GM21423 (cell line): ENCODE measurements at regions not wholly inside any gene's neighbourhood (a gene's known extent, or its start where the extent isn't known, plus 50 kb on each side); places are given as distances from the start of the nearest gene placed in this dataset.
"Not testable (repeated sequence)": the region's sequence is repeated elsewhere in the genome, so short reads cannot be mapped to it uniquely, and the experiment has no call there.

ENCODE experiments used
- ATAC-seq: cut with Tn5 transposase; IDR thresholded peaks from one replicate; pipeline ENCODE4 v1.9.1; 2021; ENCODE audit warnings: mild to moderate bottlenecking, moderate library complexity; ENCODE audit not compliant: unreplicated experiment

DNA sequence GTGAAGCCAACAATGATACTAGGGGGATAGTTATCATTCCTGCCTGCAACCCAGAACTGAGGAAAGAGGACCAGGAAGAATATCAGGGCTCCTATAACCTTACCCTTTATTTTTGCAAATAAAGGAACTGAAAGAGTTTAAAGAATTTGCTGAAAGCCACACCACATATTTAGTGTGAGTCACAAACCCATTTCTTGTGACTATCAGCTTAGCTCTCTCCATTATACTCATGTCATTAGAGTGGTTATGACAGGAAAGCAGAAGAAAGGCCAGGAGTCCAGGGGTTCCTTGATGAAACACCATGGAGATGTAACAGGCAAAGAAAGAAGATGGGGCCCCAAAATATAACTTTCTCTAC, 141.1 kb upstream of the SAMSN1 start:
- peak; percentile 66 for ATAC-seq

DNA sequence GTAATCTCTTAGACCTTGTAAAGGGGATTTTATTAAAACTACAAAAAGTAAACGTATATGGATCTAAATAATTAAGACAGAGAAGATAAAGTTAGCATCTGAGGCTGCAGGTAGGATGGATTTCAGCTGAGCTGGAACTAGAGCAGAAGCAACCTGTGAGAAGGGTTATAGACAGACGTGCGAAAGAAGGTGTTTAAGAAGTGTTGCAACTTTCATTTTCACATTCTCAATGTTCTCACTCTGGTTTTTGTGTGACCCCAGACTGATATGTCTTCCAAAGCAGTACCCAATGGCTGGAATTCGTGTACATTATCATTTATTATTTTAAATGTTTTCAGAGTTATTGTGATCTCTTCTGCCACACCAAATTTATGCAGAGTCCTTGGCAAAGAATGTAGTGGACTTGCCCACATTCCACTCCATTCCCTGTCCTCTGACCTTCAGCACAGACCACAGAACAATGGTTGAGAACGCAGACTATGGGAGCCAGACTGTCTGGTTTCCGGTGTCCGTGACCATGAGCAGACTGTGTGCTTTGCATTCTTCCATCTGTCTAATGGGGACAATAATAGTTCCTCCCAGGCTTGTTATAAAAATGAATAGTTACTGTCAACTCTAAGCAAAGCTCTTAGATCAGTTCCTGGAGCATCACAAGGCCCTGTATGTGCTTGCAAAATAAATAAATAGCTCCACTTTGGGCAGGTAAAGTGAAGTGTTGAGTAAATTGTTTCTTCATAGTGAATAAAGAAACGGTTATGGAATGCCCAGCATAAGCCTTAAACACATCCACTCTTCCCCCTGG, 140.6 kb upstream of the SAMSN1 start:
- ATAC-seq, result peak; percentile 62

DNA sequence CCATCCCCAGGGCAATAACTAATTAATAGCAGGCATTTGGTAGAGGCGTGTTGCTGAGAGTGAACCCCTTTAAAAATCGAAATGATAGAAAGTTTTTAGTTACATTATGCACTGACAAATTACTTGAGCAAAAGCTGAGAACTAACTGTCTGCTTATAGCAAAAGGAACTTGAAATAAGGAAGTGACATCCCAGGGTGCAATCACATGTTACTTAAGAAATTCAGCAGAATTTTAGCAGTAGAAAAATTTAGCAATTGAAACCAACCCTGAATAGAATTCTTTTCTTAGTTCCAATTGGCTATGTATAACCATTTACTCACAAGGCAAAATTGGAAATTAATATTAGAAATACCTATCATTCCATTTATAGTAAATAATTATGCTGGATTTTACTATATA, 139.5 kb upstream of the SAMSN1 start:
- no peak for ATAC-seq

DNA sequence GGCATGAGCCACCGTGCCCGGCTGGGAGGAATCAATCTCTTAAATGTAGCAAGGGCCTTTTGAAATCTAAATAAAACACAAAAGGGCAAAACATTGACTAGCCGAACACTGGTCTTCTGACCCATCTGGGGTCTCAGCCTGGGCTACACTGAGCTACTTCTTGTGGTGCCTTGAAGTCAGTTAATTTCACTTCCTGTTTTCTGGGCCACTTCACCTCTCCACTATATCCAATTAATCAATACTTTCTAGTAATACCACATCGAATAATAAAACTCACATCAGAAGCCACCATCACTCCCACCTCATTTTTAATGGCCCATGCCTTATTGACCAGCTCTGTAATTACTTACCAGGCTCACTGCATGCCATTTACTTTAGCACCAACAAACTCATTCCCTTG, 138.0 kb upstream of the SAMSN1 start:
- ATAC-seq, result no peak

DNA sequence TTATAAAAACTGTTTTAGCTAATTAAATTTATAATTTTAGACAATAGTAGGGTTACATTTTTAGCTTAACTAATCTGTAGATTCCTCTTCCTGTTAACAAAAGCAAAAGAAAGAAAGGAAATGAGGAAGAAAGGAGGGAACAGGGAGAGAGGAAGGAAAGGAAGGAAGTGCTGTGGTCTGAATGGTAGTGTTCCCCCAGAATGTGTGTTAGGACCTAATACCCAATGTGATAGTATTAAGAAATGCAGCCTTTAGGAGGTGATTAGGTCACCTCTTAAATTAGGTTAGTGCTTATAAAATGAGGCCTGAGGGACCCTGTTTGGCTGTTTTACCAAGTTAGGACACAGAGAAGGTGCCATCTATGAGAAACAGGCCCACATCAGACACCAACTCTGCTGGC, 136.9 kb upstream of the SAMSN1 start:
- ATAC-seq, result no peak

DNA sequence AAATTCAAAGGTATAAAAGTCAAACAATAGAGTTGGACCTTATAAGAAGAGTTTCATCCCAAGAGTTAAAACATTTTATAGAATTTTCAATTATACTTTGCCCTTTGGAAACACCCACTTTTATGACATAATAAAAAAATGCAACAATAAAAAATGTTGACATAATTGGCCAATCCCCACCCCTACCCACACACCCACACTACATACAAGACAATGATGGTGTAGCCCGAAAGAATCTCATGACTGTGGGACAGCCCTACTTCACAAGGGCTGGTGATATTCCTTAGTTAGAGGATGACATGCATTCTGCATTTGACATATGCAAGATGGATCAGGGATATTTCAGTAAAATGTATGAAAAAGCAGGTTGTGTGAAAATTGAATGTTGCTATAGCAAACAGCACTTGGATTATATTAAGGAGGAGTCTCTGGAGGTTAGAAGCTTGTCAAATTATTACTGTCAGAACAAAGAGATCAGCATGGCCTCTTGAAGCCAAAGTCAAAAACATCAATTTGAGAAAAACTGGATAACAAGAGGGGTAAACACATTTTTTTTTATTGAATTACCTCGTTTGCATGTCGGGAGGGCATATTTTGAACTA, 133.0 kb upstream of the SAMSN1 start:
- ATAC-seq, result no peak

DNA sequence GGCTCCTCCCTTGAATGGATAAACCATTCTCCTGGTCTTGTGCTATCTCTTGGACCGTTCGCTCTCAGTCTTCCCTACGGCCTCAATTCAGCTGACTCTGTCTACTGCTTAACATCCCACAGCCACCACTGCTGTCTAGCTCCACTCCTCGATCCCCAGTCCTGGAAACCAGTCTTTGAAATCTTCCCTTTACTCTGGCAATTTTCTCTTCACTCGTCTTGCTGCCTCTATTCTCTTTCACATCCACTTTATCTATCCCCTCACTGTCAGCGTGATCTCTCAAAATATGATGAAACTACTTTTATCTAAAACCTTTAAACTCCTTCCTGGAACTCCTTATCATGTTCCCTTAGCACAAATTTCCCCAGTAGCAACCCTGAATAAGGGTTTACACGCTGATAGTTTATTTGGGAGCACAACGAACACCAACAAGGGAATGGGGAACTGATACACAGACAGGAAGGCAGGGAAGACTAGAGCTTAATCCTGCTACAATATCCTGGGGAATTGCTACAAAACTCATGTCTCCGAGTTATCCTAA, 131.6 kb upstream of the SAMSN1 start:
- no peak for ATAC-seq

DNA sequence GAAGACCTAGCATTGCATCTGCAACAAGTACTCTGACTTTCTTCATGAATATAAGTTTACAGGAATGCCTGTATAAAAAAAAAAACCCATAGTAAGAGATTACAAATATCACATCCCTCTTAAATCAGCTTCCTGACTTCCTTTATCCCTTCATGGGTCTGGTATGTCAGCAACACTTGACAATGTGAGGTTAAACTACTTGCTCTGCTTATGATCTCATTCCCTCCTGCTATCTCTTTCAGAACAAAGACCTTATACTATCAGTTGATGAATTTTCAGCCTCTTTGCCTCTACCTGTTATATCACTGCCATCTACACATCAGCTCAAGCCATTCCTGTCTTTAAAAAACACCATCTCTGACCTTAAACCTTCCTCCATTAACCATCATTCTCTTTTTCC, 130.9 kb upstream of the SAMSN1 start:
- no peak for ATAC-seq

DNA sequence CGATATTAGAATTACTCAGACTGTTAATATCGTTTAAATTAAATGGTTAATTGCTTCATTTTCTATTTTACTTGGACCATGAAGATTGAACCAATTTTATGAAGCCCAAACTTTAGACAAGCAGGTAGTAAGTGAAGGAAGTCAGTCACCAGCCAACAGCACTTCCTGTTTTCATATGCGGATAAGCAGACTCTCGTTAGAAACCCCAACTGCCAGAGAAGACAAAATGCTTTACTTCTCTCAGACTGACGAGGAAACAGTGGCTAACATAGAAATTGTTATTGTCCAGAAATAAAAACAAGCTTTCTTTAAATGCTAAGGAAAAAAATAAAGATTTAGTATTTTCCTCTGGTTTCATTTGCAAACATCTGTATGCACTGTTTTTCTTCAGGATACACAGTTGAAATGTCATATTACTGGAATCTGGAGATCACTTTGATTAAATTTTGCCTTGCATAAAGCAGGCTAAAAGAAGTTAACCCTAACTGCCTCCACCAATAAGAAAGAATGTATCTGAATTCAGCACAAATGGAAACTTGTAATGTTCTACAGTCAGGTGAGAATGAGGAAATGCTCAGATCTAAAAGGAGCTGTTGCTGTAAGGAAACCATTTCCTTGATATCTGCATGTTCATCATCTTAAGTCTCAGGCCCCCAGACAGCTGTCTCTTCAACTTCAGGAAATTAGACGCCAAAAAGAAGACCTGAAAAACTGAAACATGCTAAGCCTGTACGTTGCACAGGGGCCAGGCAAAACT, 129.8 kb upstream of the SAMSN1 start:
- peak; percentile 66 for ATAC-seq

DNA sequence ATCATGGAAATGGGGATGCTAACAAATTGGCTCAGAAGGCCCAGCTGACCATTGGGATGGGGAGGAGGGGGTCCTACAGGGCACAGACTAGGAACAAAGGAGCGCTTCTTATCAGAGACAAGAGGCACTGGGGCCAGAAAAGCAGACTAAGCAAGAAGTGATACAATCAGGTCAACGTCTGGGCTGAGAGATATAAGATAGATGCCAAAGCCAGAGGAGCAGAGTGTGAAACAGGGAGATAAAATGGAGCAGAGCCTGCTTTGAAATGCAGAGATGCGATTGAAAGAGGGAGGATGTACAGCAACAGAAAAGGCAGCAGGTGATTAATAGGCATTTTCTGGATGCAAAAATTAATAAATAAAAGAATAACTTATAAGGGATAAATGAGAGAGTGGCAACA, 127.5 kb upstream of the SAMSN1 start:
- no peak for ATAC-seq

DNA sequence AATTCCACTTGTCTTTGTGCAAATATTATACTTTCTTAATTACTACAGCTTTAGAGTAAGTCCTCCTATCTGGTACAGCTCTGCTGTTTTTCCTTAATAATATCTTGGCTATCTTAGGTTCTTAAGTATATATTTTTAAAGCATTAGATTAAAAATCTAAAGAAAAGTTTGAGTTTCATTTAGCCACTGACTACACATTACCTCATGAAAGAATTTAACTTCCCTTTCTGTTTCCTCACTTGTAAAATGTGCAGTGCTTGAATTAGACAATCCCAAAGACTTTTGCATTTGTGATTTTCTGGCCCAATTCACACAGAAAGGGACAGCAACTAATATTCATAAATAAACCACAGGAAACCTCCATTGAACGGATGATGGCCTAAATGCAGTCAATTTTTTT, 126.4 kb upstream of the SAMSN1 start:
- ATAC-seq, result no peak

DNA sequence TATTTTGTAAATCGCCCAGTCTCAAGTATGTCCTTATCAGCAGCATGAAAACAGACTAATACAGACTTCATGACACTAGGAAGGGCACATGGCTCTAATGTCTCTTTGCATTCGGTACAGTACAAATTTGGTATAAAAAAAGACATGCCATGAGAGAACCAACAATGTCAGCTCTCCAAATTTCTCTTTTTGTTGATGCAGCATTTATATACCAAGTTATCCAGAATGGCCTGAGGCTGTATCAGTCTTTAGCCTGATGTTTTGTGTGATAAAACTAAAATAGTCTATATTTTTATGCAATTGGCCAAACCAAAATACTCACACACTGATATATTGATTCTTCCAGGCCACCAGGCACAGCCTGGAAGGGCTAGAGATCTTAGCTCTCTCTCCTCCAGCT, 124.3 kb upstream of the SAMSN1 start:
- ATAC-seq, result no peak

DNA sequence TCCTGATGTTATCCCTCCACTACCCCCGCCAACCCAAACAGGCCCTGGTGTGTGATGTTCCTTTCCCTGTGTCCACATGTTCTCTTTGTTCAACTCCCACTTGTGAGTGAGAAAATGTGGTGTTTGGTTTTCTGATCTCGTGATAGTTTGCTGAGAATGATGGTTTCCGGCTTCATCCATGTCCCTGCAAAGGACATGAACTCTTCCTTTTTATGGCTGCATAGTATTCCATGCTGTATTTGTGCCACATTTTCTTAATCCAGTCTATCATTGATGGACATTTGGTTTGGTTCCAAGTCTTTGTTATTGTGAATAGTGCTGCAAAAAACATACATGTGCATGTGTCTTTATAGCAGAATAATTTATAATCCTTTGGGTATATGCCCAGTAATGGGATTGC, 123.0 kb upstream of the SAMSN1 start:
- not testable (repeated sequence) for ATAC-seq

DNA sequence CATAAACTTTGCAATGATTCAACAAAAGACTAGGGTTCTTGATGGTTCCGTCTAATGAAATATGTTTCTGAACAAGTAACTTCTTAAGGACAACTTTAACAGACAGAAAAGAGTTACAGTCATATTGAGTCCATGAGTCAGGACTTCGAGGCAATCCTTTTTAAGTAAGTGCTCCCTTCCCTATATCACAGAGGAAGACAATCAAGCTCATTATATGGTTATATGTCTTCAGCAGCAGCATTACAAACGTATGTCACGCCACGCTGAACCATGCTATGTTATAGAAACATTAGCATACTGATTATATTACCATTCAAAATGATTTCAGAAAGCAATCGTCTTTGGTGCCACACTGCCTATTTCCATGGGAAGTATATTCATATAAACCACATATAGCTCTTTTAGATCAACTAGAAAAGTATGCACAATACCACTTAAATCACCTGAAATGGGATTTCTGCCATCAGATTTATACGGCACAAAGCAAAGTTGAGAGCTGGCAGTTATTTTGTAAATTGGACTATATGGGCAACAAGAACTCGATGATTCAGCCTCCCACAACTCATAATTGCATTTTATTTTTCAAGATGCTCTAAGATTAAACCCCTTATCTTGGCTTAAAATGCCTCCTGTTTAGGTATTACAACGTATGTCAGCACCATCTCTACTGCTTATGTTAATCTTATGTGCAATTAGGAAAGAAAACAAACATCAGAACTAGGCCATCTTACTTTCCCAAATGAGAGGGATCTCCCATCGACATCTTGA, 111.3 kb upstream of the SAMSN1 start:
- no peak for ATAC-seq

DNA sequence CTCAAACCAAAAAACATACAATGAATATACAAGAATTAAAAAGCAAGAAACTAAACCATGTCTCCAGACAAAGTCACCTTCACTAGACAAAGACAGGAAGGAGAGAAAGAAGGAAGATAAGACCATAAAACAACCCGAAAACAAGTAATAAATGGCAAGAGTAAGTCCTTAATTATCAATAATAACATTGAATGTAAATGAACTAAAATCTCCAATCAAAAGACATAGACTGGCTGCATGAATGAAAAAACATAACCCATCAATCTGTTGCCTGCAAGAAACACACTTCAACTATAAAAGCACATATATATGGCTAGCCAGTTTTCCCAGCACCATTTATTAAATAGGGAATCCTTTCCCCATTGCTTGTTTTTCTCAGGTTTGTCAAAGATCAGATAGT, 100.8 kb upstream of the SAMSN1 start:
- no peak for ATAC-seq

DNA sequence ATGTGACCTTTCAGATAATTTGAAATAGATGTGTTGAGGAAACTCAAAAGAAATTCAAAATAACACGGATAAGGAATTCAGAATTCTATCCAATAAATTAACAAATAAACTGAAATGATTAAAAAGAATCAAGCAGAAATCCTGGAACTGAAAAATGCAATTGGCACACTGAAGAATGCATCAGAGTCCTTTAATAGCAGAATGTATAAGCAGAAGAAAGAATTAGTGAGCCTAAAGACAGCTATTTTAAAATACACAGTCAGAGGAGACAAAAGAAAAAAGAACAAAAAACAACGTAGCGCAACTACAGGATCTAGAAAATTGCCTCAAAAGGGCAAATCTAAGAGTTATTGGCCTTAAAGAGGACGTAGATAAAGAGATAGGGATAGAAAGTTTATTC, 99.6 kb upstream of the SAMSN1 start:
- no peak for ATAC-seq

DNA sequence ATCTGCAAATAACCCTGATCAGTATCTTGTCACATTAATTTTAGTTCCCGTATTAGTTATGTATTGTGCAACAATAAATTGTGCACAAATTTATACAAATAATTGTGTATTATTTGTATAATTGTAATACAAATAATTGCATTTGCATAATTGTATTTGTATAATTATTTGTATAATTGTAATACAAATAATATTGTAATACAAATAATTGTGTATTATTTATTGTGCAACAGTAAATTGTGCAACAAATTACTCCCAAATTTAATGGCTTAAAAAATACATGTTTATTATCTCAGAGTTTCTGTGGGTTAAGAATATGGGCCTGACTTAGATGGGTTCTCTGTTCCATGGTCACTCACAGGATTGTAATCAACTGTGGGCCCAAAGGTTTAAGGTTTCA, 86.2 kb upstream of the SAMSN1 start:
- ATAC-seq, result no peak

DNA sequence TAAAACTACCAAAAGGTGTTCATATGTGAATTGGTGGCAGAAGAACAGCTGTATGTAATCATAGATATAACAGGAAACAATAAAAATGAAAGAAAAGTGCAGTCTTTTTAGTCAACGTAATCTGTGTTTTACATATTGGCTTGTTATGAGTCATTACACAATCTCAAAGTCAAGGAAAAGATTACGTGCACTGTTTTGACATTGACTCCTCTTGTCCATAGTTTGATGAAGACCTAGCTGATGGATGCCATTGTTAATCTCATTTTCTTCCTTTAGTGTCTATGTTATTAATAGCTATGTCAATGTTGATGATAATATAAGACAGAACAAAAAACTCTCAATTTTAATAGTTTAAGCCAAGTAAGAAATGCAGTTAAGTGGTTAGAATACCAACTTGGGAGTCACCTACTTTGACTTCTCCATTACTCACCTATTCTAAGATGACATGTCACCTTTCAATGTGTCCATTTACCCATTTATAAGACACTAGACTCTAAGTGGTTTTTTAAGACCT, 84.5 kb upstream of the SAMSN1 start:
- no peak for ATAC-seq

DNA sequence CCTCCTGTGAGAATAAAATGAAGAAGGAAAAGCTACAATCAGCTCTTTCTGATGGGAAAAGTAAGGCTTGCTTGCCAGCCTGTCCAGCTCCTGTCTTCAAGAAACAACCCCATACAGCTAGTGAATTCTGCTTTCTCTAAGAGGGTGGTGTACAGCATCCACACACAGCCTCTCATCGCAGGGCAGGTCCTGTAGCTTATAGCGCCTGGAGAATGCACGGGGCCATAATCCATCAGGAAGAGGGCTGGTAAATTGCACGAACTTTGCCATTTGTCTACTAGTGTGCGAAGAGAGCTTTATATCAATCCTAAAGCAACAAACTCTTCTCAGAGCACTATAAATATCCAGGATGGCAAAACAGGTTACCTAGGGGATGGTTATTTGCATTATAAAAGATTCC, 83.3 kb upstream of the SAMSN1 start:
- no peak for ATAC-seq

DNA sequence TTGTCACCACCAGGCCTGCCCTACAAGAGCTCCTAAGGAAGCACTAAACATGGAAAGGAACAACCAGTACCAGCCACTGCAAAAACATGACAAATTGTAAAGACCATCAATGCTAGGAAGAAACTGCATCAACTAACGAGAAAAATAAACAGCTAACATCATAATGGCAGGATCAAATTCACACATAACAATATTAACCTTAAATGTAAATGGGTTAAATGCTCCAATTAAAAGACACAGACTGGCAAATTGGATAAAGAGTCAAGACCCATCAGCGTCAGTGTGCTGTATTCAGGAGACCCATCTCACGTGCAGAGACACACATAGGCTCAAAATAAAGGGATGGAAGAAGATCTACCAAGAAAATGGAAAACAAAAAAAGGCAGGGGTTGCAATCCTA, 77.0 kb upstream of the SAMSN1 start:
- ATAC-seq, result not testable (repeated sequence)

DNA sequence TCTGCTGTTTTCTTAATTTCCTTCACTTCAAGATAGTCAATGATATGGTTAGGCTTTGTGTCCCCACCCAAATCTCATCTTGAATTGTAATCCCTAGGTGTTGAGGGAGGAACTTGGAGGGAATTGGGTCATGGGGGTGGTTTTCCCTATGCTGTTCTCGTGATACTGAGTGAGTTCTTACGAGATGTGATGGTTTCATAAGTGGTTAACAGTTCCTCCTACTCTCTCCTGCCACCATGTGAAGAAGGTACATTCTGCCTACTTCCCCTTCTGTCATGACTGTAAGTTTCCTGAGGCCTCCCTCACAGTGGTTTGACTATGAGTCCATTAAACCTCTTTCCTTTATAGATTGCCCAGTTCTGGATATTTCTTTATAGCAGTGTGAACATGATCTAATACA, 74.0 kb upstream of the SAMSN1 start:
- no peak for ATAC-seq
